Kidney (tissue), 13 donors: ENCODE measurements at regions not wholly inside any gene's neighbourhood (a gene's known extent, or its start where the extent isn't known, plus 50 kb on each side); places are given as distances from the start of the nearest gene placed in this dataset.

ENCODE experiments used
- DNase-seq, 5 donors: peaks; one replicate each; pipeline ENCODE4 v3.0.0-alpha.2; 2013 to 2020
- FAIRE-seq: peaks from 2 replicates; lab custom pipeline; 2012; peaks lifted over from hg19 to GRCh38; lab: Jason Lieb, UNC
- H3K27ac ChIP-seq, 2 donors: one replicate each; pipeline ENCODE4 v1.7.0; 2013; ENCODE audit warnings: low read depth in 2 of 2, low read length in 2 of 2, inconsistent platforms in 1 of 2
- H3K27me3 ChIP-seq: one replicate; pipeline ENCODE4 v1.7.1; 2013; ENCODE audit warnings: low read length, inconsistent platforms; ENCODE audit not compliant: control insufficient read depth, insufficient read depth
- H3K36me3 ChIP-seq, 3 donors: one replicate each; pipeline versions ENCODE4 v1.7.0 to v1.7.1; 2013; ENCODE audit warnings: low read length in 3 of 3, control low read depth in 1 of 3, inconsistent platforms in 1 of 3; ENCODE audit not compliant: insufficient read depth in 3 of 3, control insufficient read depth in 2 of 3
- H3K4me1 ChIP-seq, 3 donors: one replicate each; pipeline versions ENCODE4 v1.7.0 to v1.7.1; 2013; ENCODE audit warnings: low read length in 3 of 3, inconsistent platforms in 1 of 3, low read depth in 1 of 3; ENCODE audit not compliant: control insufficient read depth in 2 of 3, insufficient read depth in 2 of 3
- H3K4me3 ChIP-seq, 3 donors: one replicate each; pipeline versions ENCODE4 v1.7.0 to v1.8.1; 2013; ENCODE audit warnings: low read length in 3 of 3, control low read depth in 1 of 3, inconsistent platforms in 1 of 3
- H3K9ac ChIP-seq, 3 donors: one replicate each; pipeline versions ENCODE4 v1.7.0 to v1.7.1; 2013; ENCODE audit warnings: low read length in 3 of 3, control low read depth in 1 of 3, inconsistent platforms in 1 of 3
- H3K9me3 ChIP-seq, 3 donors: one replicate each; pipeline versions ENCODE4 v1.7.0 to v1.7.1; 2013; ENCODE audit warnings: low read length in 3 of 3, control low read depth in 1 of 3, inconsistent platforms in 1 of 3; ENCODE audit not compliant: control insufficient read depth in 2 of 3, insufficient read depth in 1 of 3
- CTCF ChIP-seq: IDR thresholded peaks from 3 replicates; pipeline ENCODE4 v1.5.1; 2012; ENCODE audit warnings: mild to moderate bottlenecking, moderate library complexity, borderline replicate concordance; ENCODE audit not compliant: insufficient read depth; ENCODE audit errors: extremely low read depth
- intact Hi-C: fragments of 100-400 bp; cut with DNase I; formaldehyde crosslinking; loops from one replicate; pipeline ENCODE4 v1.11.1; 2022
- donor health status: control.
- donor health status: control.
- donor health status: control.
- donor health status: control.
- donor health status: control.
- donor health status: DM: yes; HTN: yes; CAD: no.
- donor health status: Normal renal cell carcinoma (clear cell type).

GRCh38 chr4:158056689-158057245, 116.1 kb downstream of the GASK1B start:
- no peak overlapping the region for H3K4me3 ChIP-seq
- H3K27me3 ChIP-seq, result no peaks in the 10 kb centered on the region
- H3K9ac ChIP-seq, result no peak overlapping the region
- TF ChIP-seq CTCF, result no peak
- H3K4me1 ChIP-seq, result no peaks in the 10 kb centered on the region
- FAIRE-seq, result no peak
- H3K36me3 ChIP-seq, result no peaks in the 10 kb centered on the region
- intact Hi-C loops, result no loop called here
- H3K9me3 ChIP-seq, result no peaks in the 10 kb centered on the region
- H3K27ac ChIP-seq, result no peak overlapping the region
- no peak for DNase-seq

- Histone ChIP-seq H3K27me3 (no peaks in the 10 kb centered on the region), H3K4me3 (no peak overlapping the region), H3K36me3 (no peaks in the 10 kb centered on the region), H3K9ac (no peak overlapping the region), H3K9me3 (no peaks in the 10 kb centered on the region), H3K27ac (no peak overlapping the region), H3K4me1 (no peaks in the 10 kb centered on the region)
- TF ChIP-seq CTCF, result no peak
- FAIRE-seq, result no peak
- no peak for DNase-seq
- intact Hi-C loops, result no loop called here
Measured at GRCh38 chr4:158055668-158056067, 117.2 kb downstream of the GASK1B start.

GRCh38 chr4:158053801-158054200, 119.0 kb downstream of the GASK1B start:
- no peak for TF ChIP-seq CTCF
- H3K4me1 ChIP-seq, result no peaks in the 10 kb centered on the region
- FAIRE-seq (no peak), DNase-seq (no peak)
- H3K9me3 ChIP-seq, result no peaks in the 10 kb centered on the region
- intact Hi-C loops, result no loop called here
- no peak overlapping the region for H3K9ac ChIP-seq
- no peak overlapping the region for H3K4me3 ChIP-seq
- H3K27ac ChIP-seq, result no peak overlapping the region
- no peaks in the 10 kb centered on the region for H3K27me3 ChIP-seq
- H3K36me3 ChIP-seq, result no peaks in the 10 kb centered on the region

GRCh38 chr4:158053086-158053485, 119.7 kb downstream of the GASK1B start:
- DNase-seq (no peak), FAIRE-seq (no peak)
- Histone ChIP-seq H3K36me3 (no peaks in the 10 kb centered on the region), H3K9ac (no peak overlapping the region), H3K27ac (no peak overlapping the region), H3K9me3 (no peaks in the 10 kb centered on the region), H3K4me3 (no peak overlapping the region), H3K27me3 (no peaks in the 10 kb centered on the region), H3K4me1 (no peaks in the 10 kb centered on the region)
- no peak for TF ChIP-seq CTCF
- intact Hi-C loops, result no loop called here
